Transverse colon (tissue), 4 donors: ENCODE measurements at regions not wholly inside any gene's neighbourhood (a gene's known extent, or its start where the extent isn't known, plus 50 kb on each side); places are given as distances from the start of the nearest gene placed in this dataset.

Experiments
- DNase-seq: peaks from one replicate; pipeline ENCODE4 v3.0.0-alpha.2; 2019
- H3K27ac ChIP-seq, 4 donors: fragments of 200-600 bp; sonication (generic); 2 replicates each; pipeline ENCODE4 v1.5.1; 2016 to 2018; ENCODE audit warnings: inconsistent platforms in 4 of 4
- H3K27me3 ChIP-seq: fragments of 200-600 bp; sonication (generic); 2 replicates; pipeline ENCODE4 v1.5.1; 2017; ENCODE audit warnings: inconsistent platforms
- H3K36me3 ChIP-seq, 4 donors: fragments of 200-600 bp; sonication (generic); 2 replicates each; pipeline ENCODE4 v1.5.1; 2017 to 2019; ENCODE audit warnings: inconsistent platforms in 4 of 4
- H3K4me1 ChIP-seq, 4 donors: fragments of 200-600 bp; sonication (generic); 2 replicates each; pipeline ENCODE4 v1.5.1; 2017 to 2020; ENCODE audit warnings: inconsistent platforms in 4 of 4
- H3K4me3 ChIP-seq, 4 donors: fragments of 200-600 bp; sonication (generic); 1 replicate in 1 of 4; 2 replicates in 3 of 4; pipeline versions ENCODE4 v1.5.1 to v1.6.1; 2017 to 2019; ENCODE audit warnings: inconsistent platforms in 4 of 4
- H3K9me3 ChIP-seq, 2 donors: fragments of 200-600 bp; sonication (generic); 2 replicates each; pipeline ENCODE4 v1.5.1; 2017 to 2019; ENCODE audit warnings: inconsistent platforms in 2 of 2
- EP300 ChIP-seq: sonication (generic); formaldehyde crosslinking; IDR thresholded peaks from one replicate; pipeline ENCODE4 v1.6.1; 2017; ENCODE audit warnings: antibody characterized with exemption, low read depth
- POLR2A ChIP-seq: fragments of 450-650 bp; IDR thresholded peaks from one replicate; pipeline ENCODE4 v1.6.1; 2016; ENCODE audit warnings: antibody characterized with exemption, mild to moderate bottlenecking, moderate library complexity
- POLR2AphosphoS5 ChIP-seq, 3 donors: sonication (generic); formaldehyde crosslinking; IDR thresholded peaks; one replicate each; pipeline ENCODE4 v1.6.1; 2016; ENCODE audit warnings: antibody characterized with exemption in 3 of 3
- WGBS, 2 donors: methylation state at CpG; one replicate each; pipeline ENCODE4 v1.1.5; 2018; ENCODE audit warnings: low coverage in 1 of 2; 5-methylcytosine and 5-hydroxymethylcytosine counted together
- in situ Hi-C, 4 donors: fragments of 200-750 bp; cut with MboI; loops; one replicate each; pipeline versions ENCODE4 v1.15.0 to v1.15.1; 2017; ENCODE audit warnings: low sequenced_read_pairs in 3 of 4, low pct_ligation_motif_present in 1 of 4, low pct_unique_long_range_greater_than_20kb in 1 of 4
- intact Hi-C: fragments of 100-400 bp; cut with DNase I; formaldehyde crosslinking; loops from one replicate; pipeline ENCODE4 v1.15.1; 2023; ENCODE audit warnings: low total_unique reads
- TF ChIP-seq, protein P1 (sequence below), 5 experiments: fragments of 200-600 bp in 3 of 5; fragments of 450-650 bp in 2 of 5; sonication (generic) in 3 of 5; IDR thresholded peaks; 1 replicate in 2 of 5; 2 replicates in 3 of 5; pipeline ENCODE4 v1.5.1; 2016 to 2017; ENCODE audit warnings: antibody characterized with exemption in 5 of 5, inconsistent platforms in 3 of 5, mild to moderate bottlenecking in 2 of 5, moderate library complexity in 1 of 5

DNA sequence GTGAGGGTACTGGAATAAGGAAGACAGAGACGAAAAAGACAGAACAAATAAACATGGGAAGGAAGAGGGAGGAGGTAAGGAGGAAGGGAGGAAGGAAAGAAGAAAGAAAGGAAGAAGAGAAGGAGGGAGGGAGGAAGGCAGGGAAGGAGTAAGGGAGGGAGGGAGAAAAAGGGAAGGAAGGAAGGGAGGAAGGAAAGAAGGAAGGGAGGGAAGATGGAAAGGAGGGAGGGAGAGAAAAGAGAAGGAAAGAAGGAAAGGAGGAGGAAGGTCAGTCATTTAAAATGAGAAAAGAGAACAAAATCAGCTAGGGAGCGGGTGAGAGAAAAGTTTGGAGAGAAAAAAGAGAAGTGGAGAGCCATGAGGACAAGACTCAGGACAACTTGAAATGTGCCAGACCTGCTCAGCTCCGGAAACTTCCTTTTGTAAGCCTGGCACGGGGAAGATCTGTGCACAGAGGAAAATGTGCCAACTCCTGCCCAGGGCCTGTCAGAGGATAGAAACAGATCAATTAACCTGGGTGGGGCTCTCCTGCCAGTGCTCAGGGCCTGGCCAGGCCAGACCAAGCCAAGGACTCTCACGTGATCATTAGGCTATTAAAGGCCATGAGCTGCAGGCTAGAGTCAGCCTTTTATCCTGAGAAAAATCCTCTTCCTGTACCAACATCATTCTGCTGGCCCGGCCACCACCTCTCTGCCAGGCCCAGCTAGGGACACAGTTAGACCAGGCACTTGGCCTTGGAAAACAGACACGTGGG lies 50.1 kb upstream of the BCL6 start:
- 63 to 69% methylated on average over 5 to 7 of the region's 7 CpGs for WGBS, 2 donors
- Histone ChIP-seq H3K4me1 (peaks cover 0 to 17% (median 5%) of the 10 kb centered on the region in 4 donors), H3K36me3 (no peaks in the 10 kb centered on the region), H3K4me3 (no peak overlapping the region), H3K9me3 (no peaks in the 10 kb centered on the region), H3K27me3 (no peaks in the 10 kb centered on the region), H3K27ac (no peak overlapping the region)
- in situ Hi-C loops (no loop called here), intact Hi-C loops (no loop called here)
- TF ChIP-seq POLR2AphosphoS5 (IDR thresholded peaks at IDR 0.05) (no peak), EP300 (no peak), POLR2A (no peak)
- TF ChIP-seq, protein P1, sequence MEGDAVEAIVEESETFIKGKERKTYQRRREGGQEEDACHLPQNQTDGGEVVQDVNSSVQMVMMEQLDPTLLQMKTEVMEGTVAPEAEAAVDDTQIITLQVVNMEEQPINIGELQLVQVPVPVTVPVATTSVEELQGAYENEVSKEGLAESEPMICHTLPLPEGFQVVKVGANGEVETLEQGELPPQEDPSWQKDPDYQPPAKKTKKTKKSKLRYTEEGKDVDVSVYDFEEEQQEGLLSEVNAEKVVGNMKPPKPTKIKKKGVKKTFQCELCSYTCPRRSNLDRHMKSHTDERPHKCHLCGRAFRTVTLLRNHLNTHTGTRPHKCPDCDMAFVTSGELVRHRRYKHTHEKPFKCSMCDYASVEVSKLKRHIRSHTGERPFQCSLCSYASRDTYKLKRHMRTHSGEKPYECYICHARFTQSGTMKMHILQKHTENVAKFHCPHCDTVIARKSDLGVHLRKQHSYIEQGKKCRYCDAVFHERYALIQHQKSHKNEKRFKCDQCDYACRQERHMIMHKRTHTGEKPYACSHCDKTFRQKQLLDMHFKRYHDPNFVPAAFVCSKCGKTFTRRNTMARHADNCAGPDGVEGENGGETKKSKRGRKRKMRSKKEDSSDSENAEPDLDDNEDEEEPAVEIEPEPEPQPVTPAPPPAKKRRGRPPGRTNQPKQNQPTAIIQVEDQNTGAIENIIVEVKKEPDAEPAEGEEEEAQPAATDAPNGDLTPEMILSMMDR (IDR thresholded peaks at IDR 0.05), result no peak
- peak; percentile 48 for DNase-seq

DNA sequence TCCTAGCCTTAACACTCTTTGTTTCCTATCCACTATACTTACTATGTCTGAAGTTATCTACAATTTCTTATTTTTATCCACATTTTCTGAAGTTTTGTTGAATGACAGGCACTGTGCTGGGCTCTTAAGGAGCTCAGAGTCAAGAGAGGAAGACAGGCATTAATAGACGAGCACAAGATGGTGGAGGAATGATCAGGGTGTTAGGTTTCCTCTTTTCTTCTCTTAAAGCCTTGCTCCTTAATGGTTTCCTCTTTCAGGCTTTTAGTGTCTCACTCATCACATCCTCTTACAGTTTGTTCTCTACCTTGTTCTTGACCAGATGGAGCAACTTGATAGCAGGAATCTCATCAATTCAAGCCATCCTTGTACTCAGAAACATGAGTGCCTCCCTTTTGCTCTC lies 52.9 kb upstream of the BCL6 start:
- Histone ChIP-seq H3K4me1 (peaks cover 0 to 19% (median 5%) of the 10 kb centered on the region in 4 donors), H3K27me3 (no peaks in the 10 kb centered on the region), H3K4me3 (no peak overlapping the region), H3K9me3 (no peaks in the 10 kb centered on the region), H3K36me3 (no peaks in the 10 kb centered on the region), H3K27ac (no peak overlapping the region)
- intact Hi-C loops (no loop called here), in situ Hi-C loops (no loop called here)
- DNase-seq, result no peak
- WGBS, 2 donors, result 83 to 97% methylated on average over 1 of the region's 1 CpG
- TF ChIP-seq POLR2A (no peak), EP300 (no peak), POLR2AphosphoS5 (IDR thresholded peaks at IDR 0.05) (no peak)
- TF ChIP-seq, protein P1 (IDR thresholded peaks at IDR 0.05), result no peak

DNA sequence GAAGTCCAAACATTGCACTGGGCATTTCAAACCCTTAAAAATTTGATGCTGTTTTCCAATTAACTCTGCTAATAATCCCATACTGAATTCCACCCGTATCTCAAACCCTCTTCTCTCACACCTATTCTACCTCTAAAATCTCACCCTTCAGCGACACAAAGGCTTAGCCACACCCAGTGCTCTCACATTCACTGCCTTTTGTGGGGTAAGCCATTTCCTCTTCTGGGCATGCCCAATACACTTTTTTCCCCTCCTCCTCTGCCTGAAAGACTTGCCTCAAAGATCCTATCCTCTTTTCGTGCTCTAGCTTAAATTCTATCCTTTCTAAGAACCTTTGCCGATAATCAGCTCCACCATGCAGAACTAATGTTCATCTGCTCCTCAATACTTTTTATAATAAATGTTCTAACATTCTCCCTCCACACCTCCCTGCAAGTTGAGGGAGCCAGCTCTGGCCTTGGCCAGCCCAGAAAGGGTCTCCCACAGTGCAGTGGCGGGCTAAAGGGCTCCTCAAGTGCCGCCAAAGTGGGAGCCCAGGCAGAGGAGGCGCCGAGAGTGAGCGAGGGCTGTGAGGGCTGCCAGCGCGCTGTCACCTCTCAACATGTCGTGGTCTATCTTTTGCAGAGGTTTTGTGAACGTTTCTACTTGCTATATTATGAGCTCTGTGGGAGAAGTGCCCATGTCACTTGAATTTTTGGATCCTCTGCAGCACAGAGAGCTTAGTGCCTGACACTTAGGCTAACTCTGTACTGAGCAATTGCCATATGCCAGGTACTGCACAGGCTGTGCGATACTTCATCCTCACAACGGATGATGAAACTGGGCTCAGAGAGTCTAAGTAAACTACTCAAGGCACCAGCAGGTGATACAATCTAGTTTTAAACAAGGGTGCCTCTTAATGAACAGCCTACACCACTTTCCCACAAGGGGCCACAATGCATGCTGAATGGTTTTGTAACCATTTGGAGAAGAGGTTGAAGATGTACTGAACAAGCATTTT lies 53.6 kb upstream of the BCL6 start:
- no peak for TF ChIP-seq POLR2A
- Histone ChIP-seq H3K36me3 (no peaks in the 10 kb centered on the region), H3K27ac (no peak overlapping the region), H3K27me3 (no peaks in the 10 kb centered on the region), H3K9me3 (no peaks in the 10 kb centered on the region), H3K4me1 (peaks cover 0 to 19% (median 5%) of the 10 kb centered on the region in 4 donors), H3K4me3 (no peak overlapping the region)
- no peak for DNase-seq
- intact Hi-C loops, result no loop called here
- 71 to 89% methylated on average over 4 to 15 of the region's 15 CpGs for WGBS, 2 donors
- in situ Hi-C loops, result no loop called here

DNA sequence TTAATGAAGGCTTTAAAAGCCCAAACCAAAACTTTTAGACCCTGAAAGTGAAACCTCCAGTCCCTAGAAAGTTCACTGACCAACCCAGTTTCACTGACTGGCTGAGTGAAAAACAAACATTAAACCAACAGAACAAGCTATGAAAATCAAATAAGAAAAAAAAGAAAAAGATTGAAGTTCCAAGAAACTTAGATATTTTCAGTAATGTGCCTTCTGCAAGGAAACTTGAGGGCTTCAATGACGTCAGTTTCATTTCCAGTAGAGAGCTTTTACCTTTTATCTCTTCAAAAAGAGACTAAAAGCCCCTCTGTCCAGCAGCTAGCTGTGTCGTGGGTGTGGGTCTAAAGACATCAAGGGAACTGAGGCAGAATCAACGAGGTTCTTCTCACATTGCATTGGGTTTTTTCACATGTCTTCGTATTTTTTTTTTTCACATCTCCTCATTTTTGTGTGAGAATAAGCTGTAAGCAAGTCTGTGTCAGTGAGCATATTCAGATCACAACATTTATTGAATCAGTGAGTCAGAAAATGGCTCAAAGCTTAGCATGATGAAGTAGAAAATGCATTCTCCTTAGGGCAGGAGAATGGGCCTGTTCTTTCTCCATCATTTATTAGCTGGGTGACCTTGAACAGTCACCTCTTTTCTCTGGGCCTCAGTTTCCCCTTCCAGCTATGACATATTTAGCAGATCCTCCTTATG lies 54.8 kb upstream of the BCL6 start:
- Histone ChIP-seq H3K27ac (no peak overlapping the region), H3K9me3 (no peaks in the 10 kb centered on the region), H3K4me3 (no peak overlapping the region), H3K4me1 (peaks cover 0 to 16% (median 5%) of the 10 kb centered on the region in 4 donors), H3K27me3 (no peaks in the 10 kb centered on the region), H3K36me3 (no peaks in the 10 kb centered on the region)
- no peak for DNase-seq
- intact Hi-C loops, result no loop called here
- TF ChIP-seq POLR2AphosphoS5 (IDR thresholded peaks at IDR 0.05), result no peak
- TF ChIP-seq, protein P1 (IDR thresholded peaks at IDR 0.05), result no peak
- no peak for TF ChIP-seq EP300
- TF ChIP-seq POLR2A, result no peak
- 43 to 46% methylated on average over 4 of the region's 4 CpGs for WGBS, 2 donors
- in situ Hi-C loops, result no loop called here
